Lower lobe of right lung (tissue), 2 donors: ENCODE measurements at regions not wholly inside any gene's neighbourhood (a gene's known extent, or its start where the extent isn't known, plus 50 kb on each side); places are given as distances from the start of the nearest gene placed in this dataset.

Experiments used
- ATAC-seq, 2 donors: fragments of 200-7000 bp; cut with Tn5 transposase; one replicate each; pipeline ENCODE4 v1.9.1; 2020 to 2022; ENCODE audit warnings: mild to moderate bottlenecking in 2 of 2, moderate library complexity in 2 of 2
- DNase-seq: peaks from one replicate; pipeline ENCODE4 v3.0.0-alpha.2; 2020
- H3K27ac ChIP-seq: fragments of 200-600 bp; one replicate; pipeline ENCODE4 v1.8.0; 2022
- H3K27me3 ChIP-seq: fragments of 200-600 bp; one replicate; pipeline ENCODE4 v1.8.0; 2022; ENCODE audit warnings: low read depth
- H3K36me3 ChIP-seq: fragments of 200-600 bp; one replicate; pipeline ENCODE4 v1.8.0; 2022; ENCODE audit warnings: mild to moderate bottlenecking
- H3K4me1 ChIP-seq: fragments of 200-600 bp; one replicate; pipeline ENCODE4 v1.8.0; 2022
- H3K4me3 ChIP-seq: fragments of 200-600 bp; one replicate; pipeline ENCODE4 v1.8.0; 2022; ENCODE audit warnings: mild to moderate bottlenecking
- H3K9me3 ChIP-seq: fragments of 200-600 bp; one replicate; pipeline ENCODE4 v1.8.0; 2022
- CTCF ChIP-seq: fragments of 200-600 bp; IDR thresholded peaks from one replicate; pipeline ENCODE4 v1.8.0; 2022; ENCODE audit warnings: antibody characterized with exemption, mild to moderate bottlenecking
- intact Hi-C: fragments of 100-400 bp; cut with DNase I; formaldehyde crosslinking; loops from one replicate; pipeline ENCODE4 v1.11.0; 2022
- donor health status: DM: no; HTN: yes; CAD: no; lungs with severe emphysema.

- TF ChIP-seq CTCF = no peak
- Histone ChIP-seq H3K36me3 (no peaks in the 10 kb centered on the region), H3K27ac (no peak overlapping the region), H3K27me3 (no peaks in the 10 kb centered on the region), H3K4me1 (no peaks in the 10 kb centered on the region), H3K9me3 (no peaks in the 10 kb centered on the region), H3K4me3 (no peak overlapping the region)
- DNase-seq (no peak), ATAC-seq (no peak)
- intact Hi-C loops = no loop called here
Measured at GRCh38 chr7:24025765-24026164, 258.2 kb upstream of the NPY start.

GRCh38 chr7:24026351-24026750 lies 257.6 kb upstream of the NPY start:
- Histone ChIP-seq H3K9me3 (no peaks in the 10 kb centered on the region), H3K4me3 (no peak overlapping the region), H3K27ac (no peak overlapping the region), H3K36me3 (no peaks in the 10 kb centered on the region), H3K4me1 (no peaks in the 10 kb centered on the region), H3K27me3 (no peaks in the 10 kb centered on the region)
- intact Hi-C loops = no loop called here
- TF ChIP-seq CTCF = no peak
- ATAC-seq (no peak), DNase-seq (no peak)

- H3K4me3 ChIP-seq = no peak overlapping the region
- no peaks in the 10 kb centered on the region for H3K27me3 ChIP-seq
- DNase-seq (no peak), ATAC-seq (no peak)
- no peaks in the 10 kb centered on the region for H3K9me3 ChIP-seq
- H3K27ac ChIP-seq = no peak overlapping the region
- TF ChIP-seq CTCF = no peak
- no peaks in the 10 kb centered on the region for H3K36me3 ChIP-seq
- intact Hi-C loops = no loop called here
- no peaks in the 10 kb centered on the region for H3K4me1 ChIP-seq
Measured at GRCh38 chr7:24029068-24029467, 254.9 kb upstream of the NPY start.

DNA sequence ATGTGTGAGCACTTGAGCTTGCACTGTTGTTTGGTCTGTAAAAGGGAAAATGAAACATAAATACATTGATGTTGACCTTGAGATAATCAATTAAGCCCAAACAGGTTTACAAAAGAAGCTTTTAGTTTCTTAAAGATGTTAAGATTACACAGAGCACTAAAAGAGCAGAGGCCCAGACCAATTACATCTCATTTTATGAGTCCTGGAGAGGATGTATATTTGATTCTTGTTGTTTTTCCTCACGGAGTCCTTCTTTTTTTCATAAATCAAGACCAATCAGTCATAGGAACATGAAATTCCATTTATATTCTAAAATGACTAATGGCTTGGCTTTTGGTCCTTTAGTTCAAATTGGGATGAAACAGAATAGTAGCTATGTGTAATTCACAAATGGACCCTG lies 249.7 kb upstream of the NPY start:
- Histone ChIP-seq H3K4me1 (no peaks in the 10 kb centered on the region), H3K9me3 (no peaks in the 10 kb centered on the region), H3K27ac (no peak overlapping the region), H3K4me3 (no peak overlapping the region), H3K36me3 (no peaks in the 10 kb centered on the region), H3K27me3 (no peaks in the 10 kb centered on the region)
- no peak for TF ChIP-seq CTCF
- no peak for ATAC-seq
- no peak for DNase-seq
- intact Hi-C loops = no loop called here

DNA sequence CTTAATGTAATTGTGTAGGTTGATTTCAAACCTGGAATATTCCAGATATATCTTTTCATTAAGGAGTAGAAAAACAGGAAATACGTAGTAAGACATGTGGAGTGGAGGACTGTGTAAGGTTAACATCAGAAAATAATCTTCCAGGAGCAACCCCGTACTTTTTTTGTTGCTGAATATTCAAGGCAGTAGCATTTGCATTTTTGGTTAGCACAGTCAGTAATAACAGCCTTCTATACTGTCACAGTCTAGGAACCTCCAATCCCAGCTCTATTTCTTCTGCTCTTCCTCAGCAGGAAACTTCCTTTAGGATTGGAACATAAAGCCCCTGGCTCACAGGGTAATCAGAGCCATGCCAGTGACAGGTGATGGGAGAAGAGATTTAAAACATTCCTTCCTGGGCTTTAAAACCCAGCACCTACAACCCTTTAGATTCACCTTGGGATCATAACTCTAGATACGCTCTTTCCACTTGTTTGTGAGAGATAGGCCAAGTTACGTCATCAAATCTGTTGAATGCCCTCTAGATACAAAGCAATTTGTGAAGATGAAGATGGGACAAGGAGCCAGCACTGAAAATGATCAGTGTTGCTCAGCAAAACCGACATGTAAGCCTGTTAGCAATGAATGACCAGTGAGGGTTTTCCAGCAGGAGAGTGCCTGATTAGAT lies 248.5 kb upstream of the NPY start:
- H3K36me3 ChIP-seq = no peaks in the 10 kb centered on the region
- no peak overlapping the region for H3K4me3 ChIP-seq
- no peak for DNase-seq
- no peak for ATAC-seq
- no peaks in the 10 kb centered on the region for H3K4me1 ChIP-seq
- H3K27ac ChIP-seq = no peak overlapping the region
- TF ChIP-seq CTCF = no peak
- intact Hi-C loops = no loop called here
- no peaks in the 10 kb centered on the region for H3K9me3 ChIP-seq
- H3K27me3 ChIP-seq = no peaks in the 10 kb centered on the region

- no peak for ATAC-seq
- intact Hi-C loops = no loop called here
- no peaks in the 10 kb centered on the region for H3K4me1 ChIP-seq
- no peak for DNase-seq
- no peak overlapping the region for H3K4me3 ChIP-seq
- no peaks in the 10 kb centered on the region for H3K27me3 ChIP-seq
- no peak overlapping the region for H3K27ac ChIP-seq
- no peak for TF ChIP-seq CTCF
- no peaks in the 10 kb centered on the region for H3K9me3 ChIP-seq
- no peaks in the 10 kb centered on the region for H3K36me3 ChIP-seq
Measured at GRCh38 chr7:24036033-24036412, 248.0 kb upstream of the NPY start.
